Fibroblast of lung (primary cell): ENCODE measurements at regions not wholly inside any gene's neighbourhood (a gene's known extent, or its start where the extent isn't known, plus 50 kb on each side); places are given as distances from the start of the nearest gene placed in this dataset.

Experiments
- DNase-seq, 2 donors: peaks; one replicate each; pipeline versions ENCODE4 v3.0.0 to v3.0.0-alpha.2; 2010; ENCODE audit warnings: low read depth in 2 of 2
- H2AFZ ChIP-seq: 2 replicates; pipeline ENCODE4 v1.5.1; 2012; ENCODE audit warnings: low read length, control low read depth, inconsistent platforms
- H3K27ac ChIP-seq: 2 replicates; pipeline ENCODE4 v1.5.1; 2011; ENCODE audit warnings: low read length, control low read depth; ENCODE audit not compliant: insufficient read depth
- H3K27me3 ChIP-seq: 2 replicates; pipeline ENCODE4 v1.5.1; 2011; ENCODE audit warnings: mild to moderate bottlenecking, low read length; ENCODE audit not compliant: control insufficient read depth, insufficient read depth
- H3K36me3 ChIP-seq: 2 replicates; pipeline ENCODE4 v1.5.1; 2011; ENCODE audit warnings: low read length; ENCODE audit not compliant: control insufficient read depth, insufficient read depth
- H3K4me1 ChIP-seq: 2 replicates; pipeline ENCODE4 v1.5.1; 2011; ENCODE audit warnings: low read length; ENCODE audit not compliant: control insufficient read depth, insufficient read depth; ENCODE audit errors: extremely low read depth
- H3K4me2 ChIP-seq: 2 replicates; pipeline ENCODE4 v1.5.1; 2011; ENCODE audit warnings: low read length, control low read depth; ENCODE audit not compliant: insufficient read depth; ENCODE audit errors: extremely low read depth
- H3K4me3 ChIP-seq, 4 experiments: fragments of 200-600 bp in 1 of 4; sonication (generic) in 1 of 4; replicated peaks in 1 of 4; 2 replicates each; pipeline ENCODE4 v1.5.1; 2011 to 2016; ENCODE audit warnings: low read length in 4 of 4, low read depth in 3 of 4, mild to moderate bottlenecking in 3 of 4, control low read depth in 2 of 4, inconsistent platforms in 1 of 4, mixed read lengths in 1 of 4; ENCODE audit not compliant: insufficient read depth in 1 of 4; ENCODE audit errors: control extremely low read depth in 1 of 4
- H3K79me2 ChIP-seq: 2 replicates; pipeline ENCODE4 v1.5.1; 2012; ENCODE audit warnings: mild to moderate bottlenecking, low read length, inconsistent platforms; ENCODE audit not compliant: control insufficient read depth, insufficient read depth
- H3K9ac ChIP-seq: 2 replicates; pipeline ENCODE4 v1.5.1; 2011; ENCODE audit warnings: mild to moderate bottlenecking, low read length, control low read depth; ENCODE audit not compliant: insufficient read depth
- H3K9me3 ChIP-seq: 2 replicates; pipeline ENCODE4 v1.5.1; 2012; ENCODE audit warnings: low read depth, low read length; ENCODE audit not compliant: control insufficient read depth, insufficient read depth
- H4K20me1 ChIP-seq: 2 replicates; pipeline ENCODE4 v1.5.1; 2011; ENCODE audit warnings: low read length; ENCODE audit not compliant: control insufficient read depth, insufficient read depth; ENCODE audit errors: extremely low read depth
- EZH2 ChIP-seq: IDR thresholded peaks from 2 replicates; pipeline ENCODE4 v1.5.1; 2012; ENCODE audit warnings: low read length, control low read depth, mild to moderate bottlenecking; ENCODE audit errors: missing control alignments
- TF ChIP-seq, protein P1 (sequence below), 2 donors: IDR thresholded peaks in 1 of 2; conservative IDR thresholded peaks in 1 of 2; 1 replicate in 1 of 2; 2 replicates in 1 of 2; pipeline ENCODE4 v1.5.1; 2011 to 2012; ENCODE audit warnings: low read length in 2 of 2, control low read depth in 1 of 2, inconsistent platforms in 1 of 2, low read depth in 1 of 2, mild to moderate bottlenecking in 1 of 2

DNA sequence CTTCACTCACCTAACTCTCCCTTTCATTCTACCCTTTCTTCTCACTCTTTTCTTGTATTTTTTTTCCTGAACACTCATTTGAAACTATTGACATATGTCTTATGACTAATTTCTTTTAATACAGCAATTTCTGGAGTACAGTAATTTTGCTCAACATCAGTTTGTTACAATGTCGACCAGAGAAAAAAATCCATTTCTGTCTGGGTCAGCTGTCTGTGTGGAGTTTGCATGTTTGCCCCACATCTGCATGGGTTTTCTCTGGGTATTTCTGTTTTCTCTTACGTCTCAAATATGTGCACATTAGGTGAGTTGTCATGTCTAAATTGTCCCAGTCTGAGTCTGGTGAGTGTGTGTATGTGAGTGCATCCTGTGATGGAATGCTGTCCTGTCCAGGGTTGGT lies 294.8 kb downstream of the HS3ST1 start:
- H3K9ac ChIP-seq, result no peak overlapping the region
- TF ChIP-seq EZH2, result no peak
- TF ChIP-seq, protein P1, sequence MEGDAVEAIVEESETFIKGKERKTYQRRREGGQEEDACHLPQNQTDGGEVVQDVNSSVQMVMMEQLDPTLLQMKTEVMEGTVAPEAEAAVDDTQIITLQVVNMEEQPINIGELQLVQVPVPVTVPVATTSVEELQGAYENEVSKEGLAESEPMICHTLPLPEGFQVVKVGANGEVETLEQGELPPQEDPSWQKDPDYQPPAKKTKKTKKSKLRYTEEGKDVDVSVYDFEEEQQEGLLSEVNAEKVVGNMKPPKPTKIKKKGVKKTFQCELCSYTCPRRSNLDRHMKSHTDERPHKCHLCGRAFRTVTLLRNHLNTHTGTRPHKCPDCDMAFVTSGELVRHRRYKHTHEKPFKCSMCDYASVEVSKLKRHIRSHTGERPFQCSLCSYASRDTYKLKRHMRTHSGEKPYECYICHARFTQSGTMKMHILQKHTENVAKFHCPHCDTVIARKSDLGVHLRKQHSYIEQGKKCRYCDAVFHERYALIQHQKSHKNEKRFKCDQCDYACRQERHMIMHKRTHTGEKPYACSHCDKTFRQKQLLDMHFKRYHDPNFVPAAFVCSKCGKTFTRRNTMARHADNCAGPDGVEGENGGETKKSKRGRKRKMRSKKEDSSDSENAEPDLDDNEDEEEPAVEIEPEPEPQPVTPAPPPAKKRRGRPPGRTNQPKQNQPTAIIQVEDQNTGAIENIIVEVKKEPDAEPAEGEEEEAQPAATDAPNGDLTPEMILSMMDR (conservative IDR thresholded peaks at IDR 0.05 in 1 of 2, IDR thresholded peaks at IDR 0.05 in 1 of 2; ENCODE audit: low read depth in 1 of 2, low read length in 2 of 2), result no peak
- H3K36me3 ChIP-seq, result no peaks in the 10 kb centered on the region
- no peak overlapping the region for H2AFZ ChIP-seq
- H3K27ac ChIP-seq, result no peak overlapping the region
- no peaks in the 10 kb centered on the region for H3K79me2 ChIP-seq
- H3K4me1 ChIP-seq, result no peaks in the 10 kb centered on the region
- H3K27me3 ChIP-seq, result no peaks in the 10 kb centered on the region
- H3K9me3 ChIP-seq, result no peaks in the 10 kb centered on the region
- no peak for DNase-seq
- H3K4me2 ChIP-seq, result no peak overlapping the region
- no peak overlapping the region for H3K4me3 ChIP-seq
- H4K20me1 ChIP-seq, result no peaks in the 10 kb centered on the region

DNA sequence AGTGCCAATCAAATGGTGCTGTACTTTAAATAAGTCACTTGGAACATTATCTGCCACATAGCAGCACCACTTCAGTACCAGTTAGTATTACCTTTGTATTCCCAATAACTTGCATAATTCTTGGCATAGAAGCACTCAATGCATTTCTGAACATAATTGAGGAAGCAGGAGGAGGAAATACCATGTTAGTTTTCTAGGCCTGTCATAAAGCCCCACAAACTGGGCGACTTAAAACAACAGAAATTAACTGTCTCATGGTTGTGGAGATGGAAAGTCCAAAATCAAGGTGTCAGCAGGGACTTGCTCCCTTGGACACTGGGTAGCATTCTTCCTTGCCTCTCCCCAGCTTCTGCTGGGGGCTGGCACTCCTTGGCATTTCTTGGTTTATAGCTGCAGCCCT lies 296.2 kb downstream of the HS3ST1 start:
- Histone ChIP-seq H3K79me2 (no peaks in the 10 kb centered on the region), H3K4me1 (no peaks in the 10 kb centered on the region), H4K20me1 (no peaks in the 10 kb centered on the region), H3K9me3 (no peaks in the 10 kb centered on the region), H3K36me3 (no peaks in the 10 kb centered on the region), H3K27me3 (no peaks in the 10 kb centered on the region), H3K4me3 (no peak overlapping the region), H3K9ac (no peak overlapping the region), H3K27ac (no peak overlapping the region), H2AFZ (no peak overlapping the region), H3K4me2 (no peak overlapping the region)
- TF ChIP-seq, protein P1 (conservative IDR thresholded peaks at IDR 0.05 in 1 of 2, IDR thresholded peaks at IDR 0.05 in 1 of 2; ENCODE audit: low read depth in 1 of 2, low read length in 2 of 2), result no peak
- no peak for TF ChIP-seq EZH2
- DNase-seq, result no peak

DNA sequence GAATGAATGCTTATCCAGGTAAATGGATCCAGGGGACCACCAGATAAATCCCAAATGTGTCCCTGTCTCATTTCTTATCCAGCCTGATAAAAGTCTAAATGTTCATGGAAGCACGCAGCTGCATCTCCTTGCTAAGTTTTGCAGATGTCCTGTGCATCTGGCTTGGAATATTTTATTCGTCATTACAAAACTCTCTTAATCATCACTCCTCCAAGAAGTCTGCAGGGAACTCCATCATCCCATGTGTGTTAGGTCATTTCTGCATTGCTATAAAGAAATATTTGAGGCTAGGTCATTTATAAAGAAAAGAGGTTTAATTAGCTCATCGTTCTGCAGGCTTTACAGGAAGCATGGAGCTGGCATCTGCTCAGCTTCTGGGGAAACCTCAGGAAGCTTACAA lies 297.2 kb downstream of the HS3ST1 start:
- H3K9ac ChIP-seq, result no peak overlapping the region
- no peak overlapping the region for H2AFZ ChIP-seq
- no peak for TF ChIP-seq EZH2
- TF ChIP-seq, protein P1 (conservative IDR thresholded peaks at IDR 0.05 in 1 of 2, IDR thresholded peaks at IDR 0.05 in 1 of 2; ENCODE audit: low read depth in 1 of 2, low read length in 2 of 2), result no peak
- H4K20me1 ChIP-seq, result no peaks in the 10 kb centered on the region
- H3K27me3 ChIP-seq, result no peaks in the 10 kb centered on the region
- no peaks in the 10 kb centered on the region for H3K79me2 ChIP-seq
- no peaks in the 10 kb centered on the region for H3K4me1 ChIP-seq
- H3K36me3 ChIP-seq, result no peaks in the 10 kb centered on the region
- H3K4me3 ChIP-seq, result no peak overlapping the region
- no peak overlapping the region for H3K4me2 ChIP-seq
- no peaks in the 10 kb centered on the region for H3K9me3 ChIP-seq
- DNase-seq, result peak in 1 of 2 donors; percentile 40
- H3K27ac ChIP-seq, result no peak overlapping the region
